ENCODE measurements at regions not wholly inside any gene's neighbourhood (a gene's known extent, or its start where the extent isn't known, plus 50 kb on each side); places are given as distances from the start of the nearest gene placed in this dataset.

DNA sequence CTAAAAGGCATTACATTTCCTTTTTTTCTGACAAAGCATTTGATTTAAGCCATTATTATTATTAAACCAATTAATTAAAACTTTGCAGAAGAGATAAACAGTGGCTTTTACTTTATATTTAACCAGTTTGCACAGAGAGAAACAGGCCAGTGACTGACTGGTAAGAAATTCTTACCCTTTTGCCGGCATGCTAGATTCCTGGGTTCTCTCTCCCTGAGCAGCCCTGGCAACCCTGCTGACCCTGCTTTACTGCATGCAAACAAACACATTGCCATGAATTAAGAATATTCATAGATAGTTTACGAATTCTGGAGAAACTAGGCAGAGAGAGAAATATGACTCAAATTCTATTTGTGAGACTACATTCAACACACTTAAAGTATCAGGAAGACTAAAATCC lies 1381.4 kb upstream of the IGFBP7 start:
- H3K9me3 Mint-ChIP-seq = peaks cover 40% of the 10 kb centered on the region
- no peaks in the 10 kb centered on the region for H3K4me1 Mint-ChIP-seq (ENCODE audit: low read depth)
- no peaks in the 10 kb centered on the region for H3K36me3 Mint-ChIP-seq (ENCODE audit: low read depth)
- no peak overlapping the region for H3K4me3 Mint-ChIP-seq
- intact Hi-C loops (cut with micrococcal nuclease) = no loop called here
- no peaks in the 10 kb centered on the region for H3K27me3 Mint-ChIP-seq
- H3K27ac Mint-ChIP-seq = no peak overlapping the region

DNA sequence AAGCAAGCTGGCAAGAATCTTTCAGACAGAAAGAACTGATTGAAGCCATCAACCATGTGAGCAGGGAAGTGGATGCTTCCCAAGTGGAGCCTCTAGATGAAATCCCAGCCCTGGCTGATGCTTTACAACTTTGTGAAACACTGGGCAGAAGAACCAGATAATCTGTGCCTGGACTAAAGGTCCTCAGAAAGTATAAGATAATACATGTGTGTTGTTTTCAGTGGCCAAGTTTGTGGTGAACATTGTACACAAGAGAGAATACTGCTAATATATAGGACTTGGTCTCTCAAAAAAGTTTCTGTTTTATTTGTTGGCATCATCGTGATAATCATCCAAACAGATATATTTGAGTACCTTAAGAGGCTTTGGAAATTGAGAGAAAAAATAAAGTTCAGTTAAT lies 1367.8 kb upstream of the IGFBP7 start:
- no peaks in the 10 kb centered on the region for H3K9me3 Mint-ChIP-seq
- H3K36me3 Mint-ChIP-seq (ENCODE audit: low read depth) = no peaks in the 10 kb centered on the region
- H3K4me3 Mint-ChIP-seq = no peak overlapping the region
- H3K4me1 Mint-ChIP-seq (ENCODE audit: low read depth) = no peaks in the 10 kb centered on the region
- intact Hi-C loops (cut with micrococcal nuclease) = no loop called here
- no peak overlapping the region for H3K27ac Mint-ChIP-seq
- no peaks in the 10 kb centered on the region for H3K27me3 Mint-ChIP-seq

DNA sequence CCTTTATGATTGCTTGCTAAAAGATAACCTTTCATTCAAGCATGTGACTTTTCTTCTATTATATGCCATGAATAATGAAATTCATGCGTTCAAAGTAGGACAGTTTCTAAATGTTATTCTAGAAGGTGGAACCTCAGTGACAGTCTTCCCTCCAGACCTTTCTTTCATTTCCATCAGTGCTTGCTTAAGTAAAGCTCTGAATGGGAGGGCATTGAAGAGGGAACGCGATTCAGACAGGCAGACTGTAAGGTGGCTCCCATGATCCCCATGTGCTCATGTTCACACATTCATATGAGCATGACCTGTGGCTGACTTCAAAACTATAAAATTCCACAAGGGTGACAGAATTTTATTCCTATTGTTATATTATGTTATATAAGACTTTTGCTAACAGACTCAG lies 1367.3 kb upstream of the IGFBP7 start:
- intact Hi-C loops (cut with micrococcal nuclease) = no loop called here
- Mint-ChIP-seq H3K27ac (no peak overlapping the region), H3K36me3 (ENCODE audit: low read depth) (no peaks in the 10 kb centered on the region), H3K4me3 (no peak overlapping the region), H3K9me3 (no peaks in the 10 kb centered on the region), H3K4me1 (ENCODE audit: low read depth) (no peaks in the 10 kb centered on the region), H3K27me3 (no peaks in the 10 kb centered on the region)

DNA sequence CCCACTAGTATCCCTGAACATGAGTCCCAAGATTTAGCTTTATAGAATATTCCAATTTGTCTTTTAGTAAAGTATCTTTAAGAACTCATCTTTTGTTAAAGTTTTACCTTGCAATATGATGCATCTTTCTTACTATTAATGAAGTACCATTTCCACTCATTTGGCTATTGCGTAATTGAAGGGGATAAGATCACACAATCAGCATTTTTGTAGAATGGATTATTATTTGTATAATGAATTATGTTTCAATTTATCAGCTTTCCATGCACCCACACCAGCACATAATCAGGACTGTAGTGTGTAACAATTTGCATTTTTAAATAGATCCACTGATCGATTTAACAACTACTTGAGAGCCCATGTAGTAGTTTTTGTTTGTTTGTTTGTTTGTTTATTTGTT lies 1364.9 kb upstream of the IGFBP7 start:
- H3K36me3 Mint-ChIP-seq (ENCODE audit: low read depth) = no peaks in the 10 kb centered on the region
- no peaks in the 10 kb centered on the region for H3K9me3 Mint-ChIP-seq
- H3K27ac Mint-ChIP-seq = no peak overlapping the region
- H3K27me3 Mint-ChIP-seq = no peaks in the 10 kb centered on the region
- intact Hi-C loops (cut with micrococcal nuclease) = no loop called here
- no peak overlapping the region for H3K4me3 Mint-ChIP-seq
- H3K4me1 Mint-ChIP-seq (ENCODE audit: low read depth) = no peaks in the 10 kb centered on the region

DNA sequence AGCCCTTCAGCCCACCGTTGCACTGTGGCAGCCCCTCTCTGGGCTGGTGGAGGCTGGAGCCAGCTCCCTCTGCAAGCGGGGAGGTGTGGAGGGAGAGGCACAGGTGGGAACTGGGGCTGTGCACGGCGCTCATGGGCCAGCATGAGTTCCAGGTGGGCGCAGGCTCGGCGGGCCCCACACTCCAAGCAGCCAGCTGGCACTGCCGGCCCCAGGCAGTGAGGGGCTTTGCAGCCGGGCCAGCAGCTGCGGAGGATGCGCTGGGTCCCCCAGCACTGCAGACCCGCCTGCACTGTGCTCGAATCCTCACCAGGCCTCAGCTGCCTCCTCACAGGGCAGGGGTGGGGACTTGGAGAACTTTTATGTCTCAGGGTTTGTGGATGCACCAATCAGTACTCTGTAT lies 1354.8 kb upstream of the IGFBP7 start:
- no peak overlapping the region for H3K27ac Mint-ChIP-seq
- H3K4me3 Mint-ChIP-seq = no peak overlapping the region
- no peaks in the 10 kb centered on the region for H3K4me1 Mint-ChIP-seq (ENCODE audit: low read depth)
- H3K36me3 Mint-ChIP-seq (ENCODE audit: low read depth) = no peaks in the 10 kb centered on the region
- intact Hi-C loops (cut with micrococcal nuclease) = no loop called here
- peaks cover 46% of the 10 kb centered on the region for H3K9me3 Mint-ChIP-seq
- H3K27me3 Mint-ChIP-seq = no peaks in the 10 kb centered on the region

DNA sequence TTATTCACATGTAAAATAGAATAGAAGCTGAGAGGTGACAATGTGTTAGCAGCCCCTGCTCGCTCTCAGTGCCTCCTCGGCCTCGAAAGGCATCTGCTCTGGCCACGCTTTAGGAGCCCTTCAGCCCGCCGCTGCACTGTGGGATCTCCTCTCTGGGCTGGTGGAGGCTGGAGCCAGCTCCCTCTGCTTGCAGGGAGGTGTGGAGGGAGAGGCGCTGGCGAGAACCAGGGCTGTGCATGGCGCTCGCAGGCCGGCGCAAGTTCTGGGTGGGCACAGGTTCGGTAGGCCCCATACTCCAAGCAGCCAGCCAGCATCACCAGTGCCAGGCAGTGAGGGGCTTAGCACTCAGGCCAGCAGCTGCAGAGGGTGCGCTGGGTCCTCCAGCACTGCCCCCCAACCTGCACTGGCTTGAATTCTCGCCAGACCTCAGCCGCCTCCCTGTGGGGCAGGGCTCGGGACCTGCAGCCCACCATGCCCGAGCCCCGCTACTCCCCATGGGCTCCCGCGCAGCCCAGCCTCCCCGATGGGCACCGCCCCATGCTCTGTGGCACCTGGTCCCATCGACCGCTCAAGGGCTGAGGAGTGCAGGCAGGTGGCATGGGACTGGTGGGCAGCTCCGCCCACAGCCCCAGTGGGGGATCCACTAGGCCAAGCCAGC lies 1346.7 kb upstream of the IGFBP7 start:
- Mint-ChIP-seq H3K4me3 (no peak overlapping the region), H3K36me3 (ENCODE audit: low read depth) (no peaks in the 10 kb centered on the region), H3K9me3 (peaks cover 54% of the 10 kb centered on the region), H3K27ac (no peak overlapping the region), H3K4me1 (ENCODE audit: low read depth) (no peaks in the 10 kb centered on the region), H3K27me3 (no peaks in the 10 kb centered on the region)
- intact Hi-C loops (cut with micrococcal nuclease) = no loop called here

DNA sequence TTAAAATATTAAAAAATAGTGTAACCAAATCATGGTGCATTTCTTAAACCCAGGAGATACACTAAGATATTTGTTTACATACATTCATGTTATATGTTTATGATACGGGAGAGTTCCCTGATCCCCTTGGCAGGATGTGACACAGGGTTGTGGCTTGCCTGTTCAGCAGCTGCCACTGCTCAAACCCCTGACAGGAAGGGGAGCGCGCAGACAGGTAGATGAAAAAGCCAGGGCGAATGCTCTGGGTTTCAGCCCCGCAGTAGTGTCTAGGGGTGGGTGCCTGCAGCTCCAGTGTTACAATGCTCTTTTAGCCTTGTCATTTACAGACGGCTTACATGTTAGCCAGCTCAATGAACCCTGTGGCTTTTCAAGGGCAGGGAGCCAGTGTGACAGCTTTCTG lies 1343.8 kb upstream of the IGFBP7 start:
- intact Hi-C loops (cut with micrococcal nuclease) = no loop called here
- Mint-ChIP-seq H3K27me3 (no peaks in the 10 kb centered on the region), H3K4me1 (ENCODE audit: low read depth) (no peaks in the 10 kb centered on the region), H3K36me3 (ENCODE audit: low read depth) (no peaks in the 10 kb centered on the region), H3K9me3 (peaks cover 29% of the 10 kb centered on the region), H3K4me3 (no peak overlapping the region), H3K27ac (no peak overlapping the region)

DNA sequence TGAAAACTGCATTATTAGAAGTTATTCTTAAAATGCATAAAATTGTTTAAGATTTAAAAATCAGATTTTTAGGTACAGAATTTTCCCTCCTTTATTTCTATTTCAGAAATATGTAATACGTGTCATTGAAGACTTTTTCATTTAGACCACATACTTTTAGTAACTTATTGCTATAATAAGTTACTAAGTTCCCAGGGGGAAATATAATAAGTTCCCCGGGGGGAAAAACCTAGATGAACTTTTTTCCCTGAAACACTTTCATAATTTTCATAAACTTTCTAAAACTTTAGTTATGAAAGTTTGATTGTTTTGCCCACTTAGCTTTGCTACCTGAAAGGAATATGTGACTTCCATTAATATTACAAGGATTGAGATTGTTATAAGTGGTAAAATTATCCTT lies 1341.5 kb upstream of the IGFBP7 start:
- Mint-ChIP-seq H3K27ac (no peak overlapping the region), H3K36me3 (ENCODE audit: low read depth) (no peaks in the 10 kb centered on the region), H3K9me3 (peaks cover 9% of the 10 kb centered on the region), H3K27me3 (no peaks in the 10 kb centered on the region), H3K4me3 (no peak overlapping the region), H3K4me1 (ENCODE audit: low read depth) (no peaks in the 10 kb centered on the region)
- intact Hi-C loops (cut with micrococcal nuclease) = no loop called here

DNA sequence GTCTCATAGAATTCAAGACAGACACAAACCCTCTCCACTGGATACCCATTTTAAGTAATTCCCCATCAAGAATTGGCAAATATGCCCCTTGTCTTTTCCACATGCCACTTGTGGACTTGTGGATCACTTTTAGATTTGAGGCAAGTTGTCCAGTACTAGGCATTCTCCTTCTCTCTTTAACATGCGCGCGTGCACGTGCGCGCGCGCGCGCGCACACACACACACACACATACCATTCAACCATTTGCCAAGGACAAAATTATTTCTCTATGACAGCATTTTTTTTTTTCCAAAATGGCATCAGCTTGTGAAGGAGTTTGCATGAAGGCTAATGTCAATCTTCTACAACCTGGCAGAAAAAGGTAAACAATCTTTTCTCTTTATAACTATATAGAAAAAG lies 1325.7 kb upstream of the IGFBP7 start:
- Mint-ChIP-seq H3K4me1 (ENCODE audit: low read depth) (no peaks in the 10 kb centered on the region), H3K27ac (no peak overlapping the region), H3K36me3 (ENCODE audit: low read depth) (no peaks in the 10 kb centered on the region), H3K4me3 (no peak overlapping the region), H3K27me3 (no peaks in the 10 kb centered on the region), H3K9me3 (peaks cover 32% of the 10 kb centered on the region)
- intact Hi-C loops (cut with micrococcal nuclease) = no loop called here

DNA sequence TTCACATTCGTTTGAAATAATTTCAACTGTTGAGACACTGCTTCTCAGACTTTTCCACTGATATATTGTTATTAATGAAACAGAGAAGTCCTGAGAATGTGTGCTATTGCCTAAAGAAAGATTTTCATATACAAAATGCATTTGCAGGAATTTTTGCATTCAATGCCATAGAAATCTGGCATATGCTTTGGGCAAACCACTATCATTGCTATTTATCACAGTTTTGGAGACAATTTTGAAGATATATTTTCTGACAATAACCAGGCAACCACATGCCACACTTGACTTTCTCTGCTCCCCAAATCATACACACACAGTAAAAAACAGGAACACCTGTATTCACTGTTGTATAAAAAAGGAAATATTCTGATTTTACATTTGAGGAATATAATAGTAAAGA lies 1303.7 kb upstream of the IGFBP7 start:
- no peaks in the 10 kb centered on the region for H3K36me3 Mint-ChIP-seq (ENCODE audit: low read depth)
- no peak overlapping the region for H3K27ac Mint-ChIP-seq
- no peaks in the 10 kb centered on the region for H3K9me3 Mint-ChIP-seq
- no peaks in the 10 kb centered on the region for H3K4me1 Mint-ChIP-seq (ENCODE audit: low read depth)
- no peak overlapping the region for H3K4me3 Mint-ChIP-seq
- intact Hi-C loops (cut with micrococcal nuclease) = no loop called here
- no peaks in the 10 kb centered on the region for H3K27me3 Mint-ChIP-seq

DNA sequence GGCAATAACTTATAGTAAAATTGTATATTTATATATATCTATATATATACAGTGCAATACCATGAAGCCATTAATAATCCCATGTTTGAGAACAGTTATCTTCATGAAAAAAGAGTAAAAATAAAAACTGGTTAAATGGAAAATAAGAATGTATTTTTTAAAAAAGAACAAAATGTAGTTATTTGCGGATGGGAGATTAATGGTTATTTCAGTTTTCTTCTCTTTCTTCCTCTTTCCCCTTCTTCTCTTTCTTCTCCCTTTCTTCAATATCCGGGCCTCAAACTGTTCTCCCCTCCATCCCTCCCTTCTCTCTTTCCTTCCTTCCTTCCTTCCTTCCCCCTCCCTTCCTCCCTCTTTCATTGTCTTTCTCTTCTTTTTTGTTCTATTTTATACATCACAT lies 1301.7 kb upstream of the IGFBP7 start:
- no peaks in the 10 kb centered on the region for H3K27me3 Mint-ChIP-seq
- intact Hi-C loops (cut with micrococcal nuclease) = no loop called here
- H3K36me3 Mint-ChIP-seq (ENCODE audit: low read depth) = no peaks in the 10 kb centered on the region
- no peak overlapping the region for H3K27ac Mint-ChIP-seq
- H3K4me1 Mint-ChIP-seq (ENCODE audit: low read depth) = no peaks in the 10 kb centered on the region
- no peak overlapping the region for H3K4me3 Mint-ChIP-seq
- H3K9me3 Mint-ChIP-seq = no peaks in the 10 kb centered on the region

DNA sequence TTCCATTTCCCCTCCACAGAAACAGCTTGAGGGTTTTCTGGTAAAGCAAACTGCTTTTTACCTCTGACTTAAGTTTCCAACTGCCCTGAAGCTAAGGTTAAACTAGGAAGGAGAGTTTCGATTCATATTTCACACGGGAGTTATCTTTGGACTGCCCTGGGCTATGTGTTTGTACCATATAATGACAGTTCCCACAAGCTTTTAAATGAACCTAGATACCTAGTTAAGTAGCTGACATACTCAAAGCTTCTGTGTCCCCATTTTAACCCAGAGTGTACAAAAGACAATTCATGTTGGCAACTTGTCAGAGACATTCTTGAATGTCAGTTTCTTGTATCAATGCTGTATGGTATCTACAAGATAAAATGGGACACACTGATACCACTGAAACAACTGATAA lies 1296.6 kb upstream of the IGFBP7 start:
- H3K27me3 Mint-ChIP-seq = no peaks in the 10 kb centered on the region
- no peaks in the 10 kb centered on the region for H3K36me3 Mint-ChIP-seq (ENCODE audit: low read depth)
- intact Hi-C loops (cut with micrococcal nuclease) = no loop called here
- peaks cover 17% of the 10 kb centered on the region for H3K9me3 Mint-ChIP-seq
- H3K4me1 Mint-ChIP-seq (ENCODE audit: low read depth) = no peaks in the 10 kb centered on the region
- no peak overlapping the region for H3K27ac Mint-ChIP-seq
- H3K4me3 Mint-ChIP-seq = no peak overlapping the region

DNA sequence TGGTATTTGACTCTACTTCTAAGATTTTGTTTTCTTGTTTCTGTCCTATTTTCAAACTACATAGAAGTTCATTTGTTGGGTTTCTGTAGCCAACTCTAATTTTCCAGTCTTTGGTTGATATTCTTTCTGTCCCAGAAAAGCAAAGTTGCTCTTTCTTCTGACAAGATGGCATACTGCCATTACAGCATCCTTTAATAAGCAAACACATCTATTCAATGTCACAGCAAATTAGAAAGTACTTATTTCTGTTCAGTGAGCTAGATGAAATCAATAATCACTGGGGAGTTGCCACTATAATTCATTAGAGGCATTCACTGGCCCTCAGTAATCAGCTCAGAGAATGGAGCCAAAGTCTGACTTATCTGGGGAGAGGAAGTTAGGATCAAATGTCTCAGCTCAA lies 1258.0 kb upstream of the IGFBP7 start:
- H3K27me3 Mint-ChIP-seq = no peaks in the 10 kb centered on the region
- intact Hi-C loops (cut with micrococcal nuclease) = no loop called here
- no peak overlapping the region for H3K4me3 Mint-ChIP-seq
- peaks cover 7% of the 10 kb centered on the region for H3K9me3 Mint-ChIP-seq
- no peaks in the 10 kb centered on the region for H3K4me1 Mint-ChIP-seq (ENCODE audit: low read depth)
- H3K36me3 Mint-ChIP-seq (ENCODE audit: low read depth) = no peaks in the 10 kb centered on the region
- H3K27ac Mint-ChIP-seq = no peak overlapping the region

DNA sequence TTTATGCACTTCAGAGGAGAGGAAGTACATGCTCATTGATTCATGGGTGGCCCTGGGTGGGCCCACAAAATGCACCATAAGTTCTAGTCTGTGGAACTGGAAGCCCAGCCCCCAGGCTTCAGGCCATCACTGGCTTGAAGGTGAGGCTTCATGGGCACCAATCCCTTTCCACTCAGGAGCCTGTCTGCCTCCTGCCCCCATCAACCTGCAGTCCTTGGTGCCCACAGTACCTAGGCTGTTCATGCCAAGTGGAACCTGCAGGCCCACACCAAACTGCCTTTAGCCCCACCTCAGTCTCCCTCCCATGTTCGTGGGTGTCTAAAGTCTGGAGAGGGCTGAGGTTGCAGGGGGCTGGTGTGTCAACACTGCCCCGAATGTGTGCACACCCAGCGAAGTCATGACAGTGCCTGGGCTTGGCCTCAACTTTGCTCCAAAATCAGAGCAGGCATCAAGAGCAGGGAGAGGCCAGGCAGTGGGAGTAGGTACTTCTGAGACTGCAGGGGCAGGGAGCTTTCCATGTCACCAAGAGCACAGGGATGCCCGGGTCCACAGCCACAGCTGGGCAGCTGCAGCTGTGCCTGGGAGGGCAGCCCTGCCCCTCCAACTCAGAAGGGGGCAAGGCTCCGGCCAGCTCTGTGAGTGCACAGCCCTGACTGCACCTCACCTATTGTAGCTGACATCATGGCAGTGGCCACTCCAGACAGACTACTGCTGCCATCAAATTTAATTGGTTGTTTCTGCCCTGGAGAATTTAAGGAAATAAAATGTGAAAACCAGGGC lies 1250.4 kb upstream of the IGFBP7 start:
- H3K4me1 Mint-ChIP-seq (ENCODE audit: low read depth) = no peaks in the 10 kb centered on the region
- H3K27me3 Mint-ChIP-seq = no peaks in the 10 kb centered on the region
- no peak overlapping the region for H3K27ac Mint-ChIP-seq
- intact Hi-C loops (cut with micrococcal nuclease) = no loop called here
- H3K36me3 Mint-ChIP-seq (ENCODE audit: low read depth) = no peaks in the 10 kb centered on the region
- peaks cover 44% of the 10 kb centered on the region for H3K9me3 Mint-ChIP-seq
- no peak overlapping the region for H3K4me3 Mint-ChIP-seq

DNA sequence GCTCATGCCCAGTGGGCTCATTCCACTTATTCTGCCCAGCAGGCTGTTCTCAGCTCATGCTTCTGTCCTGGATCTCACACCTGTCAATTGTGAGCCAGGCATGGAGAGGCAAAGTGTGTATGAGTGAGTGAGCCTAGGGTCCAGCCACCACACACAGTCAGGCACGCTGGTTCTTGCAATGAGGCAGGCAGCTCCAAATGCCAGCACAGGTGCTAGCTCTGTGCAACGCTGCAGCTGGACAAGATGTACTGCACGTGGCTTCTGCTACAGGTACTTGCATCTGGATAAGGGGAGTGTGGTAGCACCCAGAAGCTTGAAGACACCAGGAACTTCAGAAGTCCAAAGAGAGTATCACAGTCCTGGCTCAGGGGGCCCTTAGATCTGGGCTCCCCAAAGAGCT lies 1249.4 kb upstream of the IGFBP7 start:
- Mint-ChIP-seq H3K4me3 (no peak overlapping the region), H3K4me1 (ENCODE audit: low read depth) (no peaks in the 10 kb centered on the region), H3K36me3 (ENCODE audit: low read depth) (no peaks in the 10 kb centered on the region), H3K27me3 (no peaks in the 10 kb centered on the region), H3K9me3 (peaks cover 44% of the 10 kb centered on the region), H3K27ac (no peak overlapping the region)
- intact Hi-C loops (cut with micrococcal nuclease) = no loop called here

Data from dendritic cell treated with granulocyte-macrophage colony-stimulating factor and Interleukin-4, amounts not matched to agents 40 ng/mL and 50 ng/mL, for 4 days (primary cell).